Mesodermal cell (in vitro differentiated cells): ENCODE measurements at regions not wholly inside any gene's neighbourhood (a gene's known extent, or its start where the extent isn't known, plus 50 kb on each side); places are given as distances from the start of the nearest gene placed in this dataset.

Experiments
- H3K27ac ChIP-seq: 2 replicates; pipeline ENCODE4 v1.7.0; 2013; ENCODE audit warnings: mild to moderate bottlenecking, low read depth, low read length, moderate library complexity; ENCODE audit not compliant: severe bottlenecking
- H3K36me3 ChIP-seq: 2 replicates; pipeline ENCODE4 v1.7.1; 2013; ENCODE audit warnings: mild to moderate bottlenecking, low read length, moderate library complexity; ENCODE audit not compliant: control insufficient read depth, insufficient read depth
- H3K4me1 ChIP-seq: one replicate; pipeline ENCODE4 v1.7.1; 2013; ENCODE audit warnings: mild to moderate bottlenecking, low read length; ENCODE audit not compliant: insufficient read depth, control insufficient read depth, poor library complexity, severe bottlenecking
- H3K4me3 ChIP-seq: 2 replicates; pipeline ENCODE4 v1.7.0; 2013; ENCODE audit warnings: low read length, control low read depth, mild to moderate bottlenecking; ENCODE audit not compliant: insufficient read depth, poor library complexity, severe bottlenecking; ENCODE audit errors: extremely low read depth
- H3K9me3 ChIP-seq: 2 replicates; pipeline ENCODE4 v1.7.1; 2013; ENCODE audit warnings: mild to moderate bottlenecking, low read length, moderate library complexity; ENCODE audit not compliant: control insufficient read depth
- WGBS, 2 experiments: methylation state at CpG; one replicate each; pipeline ENCODE4 v1.1.5; 2013; ENCODE audit warnings: missing lambda C conversion rate in 2 of 2; ENCODE audit not compliant: insufficient coverage in 2 of 2; 5-methylcytosine and 5-hydroxymethylcytosine counted together

- Histone ChIP-seq H3K4me1 (peaks cover 17% of the 10 kb centered on the region), H3K27ac (no peak overlapping the region), H3K36me3 (no peaks in the 10 kb centered on the region), H3K4me3 (no peak overlapping the region), H3K9me3 (no peaks in the 10 kb centered on the region)
- 90 to 95% methylated on average over 2 of the region's 3 CpGs for WGBS, 2 experiments
Observed at GRCh38 chr4:156676116-156676851, 295.3 kb downstream of the PDGFC start.

DNA sequence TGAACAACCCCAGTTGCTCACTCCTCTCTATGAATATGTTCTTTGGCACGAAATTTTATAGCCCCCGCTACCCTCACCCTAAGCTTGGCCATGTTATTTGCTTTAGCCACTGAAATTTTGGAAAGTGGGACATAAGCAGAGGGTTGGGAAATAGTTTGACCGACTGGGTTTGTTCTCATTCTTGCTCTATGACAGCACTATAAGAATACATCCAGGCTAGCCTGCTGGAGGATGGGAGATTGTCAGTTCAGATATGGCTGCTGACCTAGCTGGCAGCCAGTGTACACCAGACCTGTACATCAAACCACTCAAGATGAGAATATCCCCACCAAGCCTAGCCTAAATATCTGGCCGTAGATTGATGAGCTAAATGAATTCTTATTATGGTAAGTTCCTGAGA, 298.1 kb downstream of the PDGFC start:
- H3K4me1 ChIP-seq = peaks cover 17% of the 10 kb centered on the region
- H3K9me3 ChIP-seq = no peaks in the 10 kb centered on the region
- H3K4me3 ChIP-seq = no peak overlapping the region
- no peak overlapping the region for H3K27ac ChIP-seq
- no CpG with 5 or more reads among the region's 4 CpGs for WGBS, 2 experiments
- H3K36me3 ChIP-seq = no peaks in the 10 kb centered on the region

DNA sequence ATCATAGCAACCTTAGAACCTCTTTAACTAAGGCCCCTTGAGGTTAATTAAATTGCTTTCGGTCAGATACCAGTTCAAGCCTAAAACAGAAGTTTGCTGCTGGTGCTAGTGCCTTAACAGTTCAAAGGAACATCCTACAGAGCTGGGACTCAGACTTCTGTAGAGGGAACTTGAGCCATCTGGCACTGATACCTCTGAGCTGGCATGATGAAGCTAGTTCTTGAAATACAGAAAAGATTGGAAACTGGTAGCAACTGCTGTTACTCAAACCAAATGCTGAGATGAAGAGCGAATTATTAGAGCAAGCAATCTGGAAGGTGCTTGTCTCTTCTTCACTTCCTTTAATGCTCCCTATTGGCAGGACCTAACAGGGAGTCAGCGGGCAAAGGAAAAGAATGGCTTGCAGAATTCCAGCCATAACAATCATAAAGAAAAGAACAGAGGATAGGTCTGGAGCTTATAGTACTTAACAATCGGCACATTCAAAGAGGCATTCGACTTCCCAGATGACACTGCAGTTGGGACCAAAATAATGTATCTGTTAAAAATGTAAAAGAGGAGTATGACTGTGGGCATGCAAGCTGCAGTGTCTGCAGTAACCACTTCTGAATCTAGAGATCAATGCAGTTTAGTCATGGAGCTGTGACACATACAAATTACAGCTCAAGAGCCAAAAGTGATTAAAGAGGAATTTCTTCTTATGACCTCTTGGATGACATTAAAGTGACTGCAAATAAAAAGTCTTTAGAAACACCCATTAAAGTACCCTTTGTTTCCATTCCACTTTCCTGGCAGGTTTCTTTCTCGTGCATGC, 298.9 kb downstream of the PDGFC start:
- Histone ChIP-seq H3K27ac (peak overlapping the region; percentile 30), H3K36me3 (no peaks in the 10 kb centered on the region), H3K9me3 (no peaks in the 10 kb centered on the region), H3K4me3 (no peak overlapping the region), H3K4me1 (peaks cover 17% of the 10 kb centered on the region)
- 63 to 72% methylated on average over 5 to 6 of the region's 6 CpGs for WGBS, 2 experiments

- H3K9me3 ChIP-seq = no peaks in the 10 kb centered on the region
- no CpG with 5 or more reads among the region's 3 CpGs for WGBS, 2 experiments
- no peak overlapping the region for H3K27ac ChIP-seq
- H3K4me1 ChIP-seq = no peaks in the 10 kb centered on the region
- H3K4me3 ChIP-seq = no peak overlapping the region
- no peaks in the 10 kb centered on the region for H3K36me3 ChIP-seq
Observed at GRCh38 chr4:156665780-156666366, 305.7 kb downstream of the PDGFC start.

DNA sequence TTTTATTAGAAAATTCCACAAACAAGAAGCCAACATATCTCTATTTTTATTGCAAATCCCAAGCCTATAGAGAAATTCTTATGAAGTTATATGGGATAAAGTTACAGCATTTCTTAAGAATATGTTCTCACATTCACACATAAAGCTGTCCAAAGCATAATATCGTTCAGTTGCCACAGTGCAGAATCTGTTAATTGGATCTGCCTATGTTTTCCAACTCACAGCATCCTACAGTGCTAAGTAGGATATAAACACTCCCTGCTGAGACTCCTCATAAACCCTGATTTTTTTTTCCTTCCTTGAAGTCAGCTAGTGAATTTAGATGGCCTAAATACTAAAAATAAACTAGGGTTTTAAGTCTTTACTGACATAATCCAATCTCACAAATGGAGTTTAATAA, 307.9 kb downstream of the PDGFC start:
- Histone ChIP-seq H3K9me3 (no peaks in the 10 kb centered on the region), H3K36me3 (no peaks in the 10 kb centered on the region), H3K27ac (no peak overlapping the region), H3K4me1 (no peaks in the 10 kb centered on the region), H3K4me3 (no peak overlapping the region)
- 50 to 80% methylated on average over 1 of the region's 1 CpG for WGBS, 2 experiments

- Histone ChIP-seq H3K4me3 (no peak overlapping the region), H3K4me1 (no peaks in the 10 kb centered on the region), H3K9me3 (no peaks in the 10 kb centered on the region), H3K36me3 (no peaks in the 10 kb centered on the region), H3K27ac (no peak overlapping the region)
- 100% methylated on average over 1 of the region's 1 CpG; no CpG with 5 or more reads in 1 of the 2 experiments for WGBS, 2 experiments
Observed at GRCh38 chr4:156662921-156663320, 308.7 kb downstream of the PDGFC start.

- no CpG with 5 or more reads among the region's 1 CpG for WGBS, 2 experiments
- no peaks in the 10 kb centered on the region for H3K9me3 ChIP-seq
- H3K4me1 ChIP-seq = no peaks in the 10 kb centered on the region
- H3K27ac ChIP-seq = no peak overlapping the region
- H3K36me3 ChIP-seq = no peaks in the 10 kb centered on the region
- no peak overlapping the region for H3K4me3 ChIP-seq
Observed at GRCh38 chr4:156661555-156661954, 310.0 kb downstream of the PDGFC start.

DNA sequence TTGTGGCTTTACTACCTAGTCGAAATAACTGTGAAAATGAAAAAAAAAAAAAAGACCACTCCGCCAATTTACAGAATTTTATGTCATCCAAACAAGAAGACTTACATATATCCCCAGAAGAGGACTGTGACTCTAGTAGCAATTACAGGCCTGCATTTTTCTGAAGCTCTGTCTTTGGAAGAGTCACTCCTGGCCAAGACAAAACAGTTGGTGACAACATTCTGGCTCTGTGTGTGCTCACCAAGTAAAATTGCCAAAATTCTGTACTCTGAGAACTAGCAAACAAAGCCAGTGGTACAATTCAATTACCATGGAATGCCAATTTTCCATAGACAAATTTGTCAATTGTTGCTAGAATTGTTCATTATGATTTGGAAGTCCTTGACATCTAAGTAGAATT, 311.1 kb downstream of the PDGFC start:
- Histone ChIP-seq H3K27ac (no peak overlapping the region), H3K36me3 (no peaks in the 10 kb centered on the region), H3K4me1 (no peaks in the 10 kb centered on the region), H3K4me3 (no peak overlapping the region), H3K9me3 (no peaks in the 10 kb centered on the region)
- WGBS, 2 experiments = no CpG with 5 or more reads among the region's 2 CpGs

DNA sequence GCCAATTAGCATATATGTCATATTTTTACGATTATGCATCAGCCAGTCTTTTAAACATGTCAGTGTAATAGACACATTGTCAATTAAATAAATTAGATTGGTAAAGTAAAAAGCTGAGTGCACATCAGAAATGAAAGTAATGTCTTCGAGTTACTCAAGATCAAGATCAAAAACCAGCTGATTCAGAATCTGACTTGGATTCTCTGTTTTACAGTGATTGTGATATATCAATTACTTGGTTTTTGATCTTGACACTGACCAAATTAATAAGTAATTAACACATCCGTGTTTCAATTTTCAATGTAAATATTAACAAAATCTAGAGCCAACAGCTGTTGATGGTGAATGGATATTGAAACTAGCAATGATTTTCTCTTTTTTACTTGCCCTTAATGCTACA, 311.6 kb downstream of the PDGFC start:
- Histone ChIP-seq H3K9me3 (no peaks in the 10 kb centered on the region), H3K36me3 (no peaks in the 10 kb centered on the region), H3K4me3 (no peak overlapping the region), H3K27ac (no peak overlapping the region), H3K4me1 (no peaks in the 10 kb centered on the region)
- WGBS, 2 experiments = 71 to 83% methylated on average over 1 of the region's 3 CpGs

DNA sequence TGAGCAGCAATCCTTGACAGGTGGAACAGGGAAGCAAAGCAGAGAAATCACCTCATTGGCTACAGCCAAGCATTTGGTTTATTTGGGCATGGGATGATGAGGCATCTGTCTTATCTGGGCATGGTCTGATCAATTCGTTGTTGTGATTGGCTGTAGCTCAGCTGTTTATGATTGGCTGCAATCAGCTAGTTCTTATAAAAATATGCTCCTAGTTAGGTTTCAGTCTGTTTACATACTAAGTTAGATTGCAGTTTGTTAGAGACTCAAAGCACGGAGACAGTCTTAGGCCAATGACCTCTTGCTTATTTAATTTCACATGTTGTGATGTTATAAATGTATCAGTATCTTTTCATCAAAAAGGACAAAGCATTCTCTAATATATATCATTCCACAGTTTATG, 312.0 kb downstream of the PDGFC start:
- H3K36me3 ChIP-seq = no peaks in the 10 kb centered on the region
- H3K4me1 ChIP-seq = no peaks in the 10 kb centered on the region
- H3K9me3 ChIP-seq = no peaks in the 10 kb centered on the region
- H3K27ac ChIP-seq = no peak overlapping the region
- no peak overlapping the region for H3K4me3 ChIP-seq
- no CpG with 5 or more reads among the region's 2 CpGs for WGBS, 2 experiments

DNA sequence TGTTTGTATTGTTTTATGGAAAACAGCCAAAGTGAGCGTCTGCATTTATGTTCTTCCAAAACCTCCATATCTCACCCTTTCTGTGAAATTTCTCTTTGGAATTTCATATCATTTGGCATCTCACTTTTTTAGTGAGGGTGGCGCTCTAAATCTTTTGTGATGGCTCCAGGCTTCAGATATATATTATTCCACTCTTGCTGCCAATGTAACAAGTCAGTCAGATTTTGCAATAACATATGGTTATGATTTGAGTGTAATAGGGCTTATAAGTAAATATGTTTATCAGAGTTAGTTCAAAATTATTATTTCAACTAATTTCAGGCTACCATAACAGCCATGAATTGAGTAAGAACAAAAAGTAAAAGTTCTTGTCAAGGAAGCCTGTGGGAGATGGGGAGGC, 314.7 kb downstream of the PDGFC start:
- WGBS, 2 experiments = no CpG with 5 or more reads among the region's 2 CpGs
- Histone ChIP-seq H3K4me1 (no peaks in the 10 kb centered on the region), H3K9me3 (no peaks in the 10 kb centered on the region), H3K4me3 (no peak overlapping the region), H3K27ac (no peak overlapping the region), H3K36me3 (no peaks in the 10 kb centered on the region)
